HG02938 (cell line): ENCODE measurements at regions not wholly inside any gene's neighbourhood (a gene's known extent, or its start where the extent isn't known, plus 50 kb on each side); places are given as distances from the start of the nearest gene placed in this dataset.

Experiments used
- ATAC-seq: cut with Tn5 transposase; IDR thresholded peaks from one replicate; pipeline ENCODE4 v1.9.1; 2021; ENCODE audit warnings: mild to moderate bottlenecking, moderate library complexity; ENCODE audit not compliant: unreplicated experiment

DNA sequence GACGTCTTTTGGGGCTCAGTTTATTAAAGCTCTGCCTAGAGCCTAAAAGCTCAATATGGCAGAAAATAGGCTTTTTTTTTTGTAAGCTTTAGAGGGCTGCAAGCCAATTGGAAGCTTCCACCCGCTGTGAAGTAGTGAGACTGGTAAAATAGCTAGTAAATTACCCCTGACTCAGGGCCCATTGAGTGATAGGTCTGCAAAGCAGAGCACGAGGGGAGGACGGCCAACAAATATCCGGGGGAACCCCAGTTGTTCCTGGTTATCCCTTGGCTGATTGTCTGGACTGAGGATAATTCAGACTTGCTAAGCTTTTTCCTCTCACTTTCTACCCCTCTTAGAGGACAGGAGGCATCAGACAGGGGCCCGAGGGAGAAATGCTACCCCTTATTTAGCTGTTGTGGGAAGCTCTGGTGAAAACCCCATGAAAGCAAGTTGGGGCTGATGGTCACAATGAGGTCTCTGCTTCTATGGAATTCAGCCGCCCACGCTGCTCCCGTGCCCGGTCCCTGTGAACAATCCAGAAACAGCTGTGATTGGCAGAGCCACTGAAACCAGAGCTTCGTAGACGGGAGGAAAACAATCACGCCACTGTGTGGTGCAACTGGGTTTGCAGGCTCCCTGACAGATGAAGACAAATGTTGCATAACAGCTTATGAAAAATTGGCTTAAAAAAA lies 141.9 kb upstream of the LGALSL start:
- ATAC-seq: no peak

DNA sequence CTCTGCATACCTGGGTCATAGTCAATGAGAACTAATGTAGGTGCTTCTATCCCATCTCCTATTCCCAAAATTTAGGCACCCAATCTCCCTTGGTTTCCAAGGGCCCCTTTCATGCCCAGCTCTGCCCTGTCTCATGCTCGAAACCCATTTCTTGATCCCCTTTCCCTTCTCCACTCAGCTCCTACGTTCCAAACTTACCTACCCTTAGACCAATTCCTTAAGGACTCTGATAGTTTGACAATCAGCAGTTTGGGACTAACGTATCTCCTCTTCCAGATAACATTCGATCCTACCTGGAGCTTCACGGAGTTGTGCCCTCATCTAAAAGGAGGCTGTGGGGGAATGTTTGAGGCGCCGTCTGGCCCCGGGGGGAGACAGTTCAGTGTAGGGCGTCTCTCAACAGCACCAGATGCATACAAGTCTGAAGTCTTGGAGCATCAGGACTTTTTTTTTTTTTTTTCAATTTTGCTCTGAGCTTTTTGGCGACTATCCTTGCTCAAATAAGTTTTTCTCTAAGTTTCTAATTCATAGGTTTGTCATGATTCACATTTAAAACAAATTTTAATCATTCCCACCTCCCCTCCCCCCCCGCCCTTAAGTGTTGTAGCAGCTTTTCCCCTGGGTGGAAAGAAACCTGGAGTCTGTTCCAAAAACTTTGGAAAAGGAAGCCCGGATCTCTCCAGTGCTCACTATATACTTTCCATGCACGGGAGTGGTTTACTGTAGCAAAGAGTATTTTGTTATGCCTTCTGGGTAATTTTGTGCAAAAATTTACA lies 141.2 kb upstream of the LGALSL start:
- no peak for ATAC-seq

GRCh38 chr2:64313398-64313723 lies 140.6 kb upstream of the LGALSL start:
- ATAC-seq: no peak

GRCh38 chr2:64315291-64315960 lies 138.5 kb upstream of the LGALSL start:
- ATAC-seq: no peak

GRCh38 chr2:64317707-64318475 lies 136.1 kb upstream of the LGALSL start:
- ATAC-seq: no peak

DNA sequence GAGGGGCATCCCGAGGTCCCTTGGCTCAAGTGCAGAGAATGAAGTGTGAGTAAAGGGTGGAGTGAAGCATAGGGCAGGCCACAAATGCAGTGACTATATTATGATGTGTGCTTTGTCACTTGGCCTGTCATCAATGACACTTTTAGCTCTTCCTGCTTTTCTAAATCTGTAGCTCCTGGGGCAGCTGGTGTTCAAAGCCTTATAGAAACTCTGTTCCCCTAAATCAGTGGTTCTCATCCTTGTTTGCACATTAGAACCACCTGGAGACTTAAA lies 135.6 kb upstream of the LGALSL start:
- ATAC-seq: no peak

- ATAC-seq: no peak
Measured at GRCh38 chr2:64319896-64320295, 134.1 kb upstream of the LGALSL start.

DNA sequence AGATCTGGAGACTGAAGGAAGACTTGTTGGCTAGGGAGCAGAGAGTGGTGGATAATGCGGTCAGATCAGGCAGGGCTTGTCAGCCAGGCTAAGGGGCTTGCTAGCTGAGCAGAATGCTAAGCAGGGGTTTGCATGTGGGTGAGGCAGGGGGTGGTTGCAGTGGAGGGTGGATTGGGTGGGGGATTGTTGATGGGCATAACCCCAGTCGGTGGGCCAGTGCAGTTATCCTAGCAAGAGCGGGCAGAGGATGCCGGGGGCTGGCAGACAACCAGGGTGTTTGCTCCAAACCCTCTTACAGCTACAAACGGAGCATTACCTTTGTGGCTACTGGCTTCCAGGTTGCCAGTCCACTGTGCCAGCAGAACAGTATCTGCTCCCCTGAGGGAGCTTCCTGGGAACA lies 131.5 kb upstream of the LGALSL start:
- no peak for ATAC-seq

- no peak for ATAC-seq
Measured at GRCh38 chr2:64323197-64323596, 130.8 kb upstream of the LGALSL start.

GRCh38 chr2:64324746-64325410 lies 129.1 kb upstream of the LGALSL start:
- ATAC-seq: no peak

DNA sequence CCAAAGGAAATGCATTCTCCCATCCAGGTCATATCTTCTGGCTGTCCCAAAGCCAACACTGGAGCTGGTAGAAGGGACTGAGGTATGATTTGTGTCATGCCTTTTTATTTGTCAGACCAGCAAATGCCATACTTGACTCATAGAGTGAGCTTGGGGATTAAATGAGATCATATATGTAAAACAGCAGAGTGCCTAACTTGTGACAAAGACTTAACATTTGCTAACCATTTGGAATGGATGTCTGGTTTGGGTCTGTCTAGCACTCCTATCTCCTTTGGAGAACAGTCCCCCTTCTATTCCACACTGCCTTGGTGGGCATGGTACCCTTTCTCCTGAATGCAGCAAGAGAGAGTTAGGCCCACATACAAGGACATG lies 128.5 kb upstream of the LGALSL start:
- peak; percentile 3 for ATAC-seq

DNA sequence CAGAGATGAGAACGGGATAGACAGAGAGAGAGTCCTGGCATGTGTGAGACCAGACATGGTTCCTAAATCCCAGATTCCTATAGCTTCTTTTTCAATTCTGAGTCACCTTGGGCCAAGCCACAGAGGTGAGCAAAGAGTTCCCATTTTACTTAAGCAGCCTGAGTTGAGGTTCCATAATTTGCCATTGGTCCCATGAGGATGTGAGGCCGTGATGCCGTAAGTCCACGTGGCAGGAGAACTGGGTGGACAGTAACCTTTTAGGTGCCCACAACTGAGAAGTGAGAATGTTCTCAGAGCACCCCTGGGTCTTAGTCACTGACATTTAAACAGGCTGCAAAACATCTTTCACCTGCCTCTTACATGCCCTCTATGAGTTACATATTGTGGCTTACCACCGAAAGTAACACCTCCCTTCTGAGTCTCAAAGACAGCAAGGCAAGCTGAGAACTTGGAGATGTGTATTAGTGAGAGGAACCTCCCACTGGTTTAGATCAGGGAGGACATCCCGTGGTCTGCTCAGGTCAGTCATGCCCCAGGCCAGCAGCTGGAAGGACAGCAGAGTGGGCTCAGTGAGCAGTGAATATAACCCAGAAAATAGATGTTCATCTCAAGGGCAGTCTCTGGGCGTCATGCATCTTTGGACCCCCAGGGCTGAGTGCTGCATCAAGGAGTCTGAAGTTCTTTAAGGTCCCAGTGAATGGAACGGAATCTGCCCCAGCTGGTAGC lies 127.9 kb upstream of the LGALSL start:
- peak; percentile 96 for ATAC-seq

DNA sequence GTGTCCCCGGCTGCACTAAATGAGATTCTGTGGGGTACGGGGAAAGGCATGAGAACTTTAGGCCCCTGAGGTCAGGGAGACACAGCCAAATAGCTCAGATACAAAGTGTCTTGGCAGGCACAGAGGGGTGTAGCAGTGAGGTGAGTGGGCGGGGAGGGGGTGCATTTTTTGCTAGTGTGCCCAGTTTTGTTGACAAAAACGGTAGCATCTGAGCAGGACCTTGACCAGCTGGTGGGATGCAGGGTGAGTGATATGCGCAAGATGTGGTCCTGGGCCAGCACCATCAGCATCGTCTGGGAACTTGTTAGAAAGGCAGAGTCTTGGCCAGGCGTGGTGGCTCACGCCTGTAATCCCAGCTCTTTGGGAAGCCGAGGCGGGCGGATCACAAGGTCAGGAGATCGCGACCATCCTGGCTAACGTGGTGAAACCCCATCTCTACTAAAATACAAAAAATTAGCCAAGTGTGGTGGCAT lies 127.3 kb upstream of the LGALSL start:
- no peak for ATAC-seq

GRCh38 chr2:64327129-64327509 lies 126.8 kb upstream of the LGALSL start:
- no peak for ATAC-seq

- ATAC-seq: no peak
Measured at GRCh38 chr2:64327510-64328414, 126.2 kb upstream of the LGALSL start.

GRCh38 chr2:64328415-64328722 lies 125.6 kb upstream of the LGALSL start:
- ATAC-seq: no peak

GRCh38 chr2:64328756-64329155 lies 125.2 kb upstream of the LGALSL start:
- ATAC-seq: no peak

DNA sequence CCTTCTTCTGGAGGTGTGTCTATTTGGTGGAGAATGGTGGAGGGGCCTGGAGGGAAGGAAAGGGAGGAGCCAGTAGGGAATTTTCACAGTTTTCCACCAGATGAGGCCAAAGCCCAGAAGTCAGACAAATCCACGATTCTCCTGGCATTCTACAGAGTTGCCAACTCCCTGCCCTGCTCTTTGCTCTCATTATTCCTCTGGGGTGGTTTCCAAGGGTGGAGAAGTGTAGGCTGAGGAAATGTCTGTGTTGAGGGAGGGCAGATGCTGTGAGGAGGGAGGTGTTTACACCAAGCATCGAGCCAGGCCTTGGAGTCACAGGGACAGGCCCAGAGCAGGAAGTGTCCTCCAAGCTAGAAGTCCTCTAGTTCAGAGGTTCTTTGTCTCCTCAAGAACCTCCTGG lies 124.1 kb upstream of the LGALSL start:
- ATAC-seq: no peak

DNA sequence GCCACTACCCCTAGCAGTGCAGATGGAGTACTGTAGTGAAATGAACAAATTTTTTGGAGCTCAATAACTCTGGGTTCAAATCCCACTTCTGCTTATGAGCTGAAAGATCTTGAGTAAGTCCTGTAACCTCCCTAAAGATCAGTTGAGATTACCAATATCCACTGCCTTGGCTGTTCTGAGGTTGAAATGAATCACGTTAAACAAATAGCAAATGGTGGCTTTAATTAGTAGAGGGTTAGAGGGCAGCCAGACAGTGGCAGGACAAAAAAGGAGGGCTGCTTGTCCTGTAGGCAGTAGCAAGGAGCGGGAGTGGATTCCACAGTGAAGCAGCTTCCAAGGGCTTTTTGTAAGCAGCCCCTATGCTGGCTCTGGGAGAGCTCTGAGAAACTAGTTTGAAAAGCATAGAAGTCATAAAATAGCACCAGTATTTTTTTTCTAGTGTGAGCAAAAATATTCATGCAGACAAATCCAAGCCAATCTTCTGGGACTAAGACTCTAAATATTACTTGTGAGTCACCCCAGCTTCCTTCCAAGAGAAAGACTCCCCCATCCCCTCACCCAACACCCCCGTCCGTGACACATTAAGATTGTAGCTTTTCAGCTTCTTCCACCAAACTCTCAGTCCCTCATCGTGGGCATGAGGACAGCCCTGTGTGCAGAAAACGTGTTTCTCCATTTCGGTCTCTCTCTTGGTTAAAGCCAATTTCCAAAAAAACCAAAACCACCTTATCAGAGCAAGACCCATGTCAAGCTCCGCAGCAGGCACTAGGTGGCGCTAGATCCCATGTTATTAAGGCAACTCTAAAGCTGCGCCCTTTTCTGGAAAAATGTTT lies 123.5 kb upstream of the LGALSL start:
- ATAC-seq: no peak
